ENCODE measurements at regions not wholly inside any gene's neighbourhood (a gene's known extent, or its start where the extent isn't known, plus 50 kb on each side); places are given as distances from the start of the nearest gene placed in this dataset.

GRCh38 chrX:42624524-42624923 lies 153.4 kb downstream of the PPP1R2C start:
- TF ChIP-seq, protein P1, sequence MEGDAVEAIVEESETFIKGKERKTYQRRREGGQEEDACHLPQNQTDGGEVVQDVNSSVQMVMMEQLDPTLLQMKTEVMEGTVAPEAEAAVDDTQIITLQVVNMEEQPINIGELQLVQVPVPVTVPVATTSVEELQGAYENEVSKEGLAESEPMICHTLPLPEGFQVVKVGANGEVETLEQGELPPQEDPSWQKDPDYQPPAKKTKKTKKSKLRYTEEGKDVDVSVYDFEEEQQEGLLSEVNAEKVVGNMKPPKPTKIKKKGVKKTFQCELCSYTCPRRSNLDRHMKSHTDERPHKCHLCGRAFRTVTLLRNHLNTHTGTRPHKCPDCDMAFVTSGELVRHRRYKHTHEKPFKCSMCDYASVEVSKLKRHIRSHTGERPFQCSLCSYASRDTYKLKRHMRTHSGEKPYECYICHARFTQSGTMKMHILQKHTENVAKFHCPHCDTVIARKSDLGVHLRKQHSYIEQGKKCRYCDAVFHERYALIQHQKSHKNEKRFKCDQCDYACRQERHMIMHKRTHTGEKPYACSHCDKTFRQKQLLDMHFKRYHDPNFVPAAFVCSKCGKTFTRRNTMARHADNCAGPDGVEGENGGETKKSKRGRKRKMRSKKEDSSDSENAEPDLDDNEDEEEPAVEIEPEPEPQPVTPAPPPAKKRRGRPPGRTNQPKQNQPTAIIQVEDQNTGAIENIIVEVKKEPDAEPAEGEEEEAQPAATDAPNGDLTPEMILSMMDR (optimal IDR thresholded peaks at IDR 0.05 in 1 of 3, IDR thresholded peaks at IDR 0.05 in 1 of 3, conservative IDR thresholded peaks at IDR 0.05 in 1 of 3; ENCODE audit: extremely low read depth in 1 of 3, insufficient read depth in 2 of 3, low read length in 3 of 3), result no peak
- no peak for TF ChIP-seq EZH2 (IDR thresholded peaks at IDR 0.05; ENCODE audit: low read length)

Measured in keratinocyte (primary cell).